ENCODE measurements at regions not wholly inside any gene's neighbourhood (a gene's known extent, or its start where the extent isn't known, plus 50 kb on each side); places are given as distances from the start of the nearest gene placed in this dataset.
A peak's percentile ranks its signal among the peaks of the same experiment; 100 is the strongest.

GRCh38 chr3:72277710-72278109 is 492.8 kb upstream of the PROK2 start:
- CTCF ChIA-PET (ENCODE audit: partially characterized antibody) = no interaction called here
- Histone ChIP-seq H3K9me3 (ENCODE audit: control insufficient read depth in 1 of 2, low read length in 2 of 2) (peaks cover 0 to 1% of the 10 kb centered on the region in 2 donors), H3K36me3 (ENCODE audit: insufficient read depth, low read length) (no peaks in the 10 kb centered on the region), H3K4me1 (ENCODE audit: insufficient read depth, low read length) (peaks cover 19% of the 10 kb centered on the region), H3K4me3 (ENCODE audit: low read length in 2 of 2) (no peak overlapping the region), H3K27ac (ENCODE audit: low read depth, low read length) (no peak overlapping the region), H3K27me3 (ENCODE audit: insufficient read depth, low read length) (no peaks in the 10 kb centered on the region)
- Mint-ChIP-seq H3K27ac (no peak overlapping the region), H3K4me1 (peaks cover 11 to 25% (median 14%) of the 10 kb centered on the region in 4 donors), H3K27me3 (peaks cover 0 to 8% of the 10 kb centered on the region in 2 donors), H3K36me3 (no peaks in the 10 kb centered on the region), H3K4me3 (no peak overlapping the region), H3K9me3 (peaks cover 0 to 12% (median 3%) of the 10 kb centered on the region in 8 donors)
- intact Hi-C loops (cut with micrococcal nuclease) = no loop called here
- no peak for DNase-seq
- POLR2A ChIA-PET (ENCODE audit: partially characterized antibody) = no interaction called here

GRCh38 chr3:72276806-72277205 is 491.9 kb upstream of the PROK2 start:
- Mint-ChIP-seq H3K9me3 (peaks cover 0 to 6% (median 0%) of the 10 kb centered on the region in 8 donors), H3K36me3 (no peaks in the 10 kb centered on the region), H3K27ac (no peak overlapping the region), H3K4me1 (peaks cover 11 to 28% (median 14%) of the 10 kb centered on the region in 4 donors), H3K27me3 (peaks cover 0 to 5% of the 10 kb centered on the region in 2 donors), H3K4me3 (no peak overlapping the region)
- peaks cover 19% of the 10 kb centered on the region for H3K4me1 ChIP-seq (ENCODE audit: insufficient read depth, low read length)
- no peaks in the 10 kb centered on the region for H3K9me3 ChIP-seq (ENCODE audit: control insufficient read depth in 1 of 2, low read length in 2 of 2)
- H3K4me3 ChIP-seq (ENCODE audit: low read length in 2 of 2) = no peak overlapping the region
- no peaks in the 10 kb centered on the region for H3K36me3 ChIP-seq (ENCODE audit: insufficient read depth, low read length)
- no peak for DNase-seq
- ChIA-PET CTCF (ENCODE audit: partially characterized antibody) (no interaction called here), POLR2A (ENCODE audit: partially characterized antibody) (no interaction called here)
- no peak overlapping the region for H3K27ac ChIP-seq (ENCODE audit: low read depth, low read length)
- H3K27me3 ChIP-seq (ENCODE audit: insufficient read depth, low read length) = no peaks in the 10 kb centered on the region
- intact Hi-C loops (cut with micrococcal nuclease) = no loop called here

GRCh38 chr3:72275331-72275751 is 490.4 kb upstream of the PROK2 start:
- H3K27me3 Mint-ChIP-seq = peaks cover 0 to 2% of the 10 kb centered on the region in 2 donors
- H3K27me3 ChIP-seq (ENCODE audit: insufficient read depth, low read length) = no peaks in the 10 kb centered on the region
- peak overlapping the region in 1 of 7 donors; percentile 52 for H3K27ac Mint-ChIP-seq
- no peaks in the 10 kb centered on the region for H3K36me3 Mint-ChIP-seq
- H3K36me3 ChIP-seq (ENCODE audit: insufficient read depth, low read length) = no peaks in the 10 kb centered on the region
- ChIA-PET POLR2A (ENCODE audit: partially characterized antibody) (no interaction called here), CTCF (ENCODE audit: partially characterized antibody) (no interaction called here)
- no peak overlapping the region for H3K27ac ChIP-seq (ENCODE audit: low read depth, low read length)
- H3K4me3 ChIP-seq (ENCODE audit: low read length in 2 of 2) = no peak overlapping the region
- DNase-seq = no peak
- H3K9me3 ChIP-seq (ENCODE audit: control insufficient read depth in 1 of 2, low read length in 2 of 2) = no peaks in the 10 kb centered on the region
- intact Hi-C loops (cut with micrococcal nuclease) = no loop called here
- peaks cover 13 to 36% (median 20%) of the 10 kb centered on the region in 4 donors for H3K4me1 Mint-ChIP-seq
- H3K4me3 Mint-ChIP-seq = no peak overlapping the region
- H3K4me1 ChIP-seq (ENCODE audit: insufficient read depth, low read length) = peaks cover 22% of the 10 kb centered on the region
- H3K9me3 Mint-ChIP-seq = peaks cover 0 to 6% (median 0%) of the 10 kb centered on the region in 8 donors

GRCh38 chr3:72274493-72275330 is 489.8 kb upstream of the PROK2 start:
- Histone ChIP-seq H3K36me3 (ENCODE audit: insufficient read depth, low read length) (no peaks in the 10 kb centered on the region), H3K27me3 (ENCODE audit: insufficient read depth, low read length) (no peaks in the 10 kb centered on the region), H3K9me3 (ENCODE audit: control insufficient read depth in 1 of 2, low read length in 2 of 2) (no peaks in the 10 kb centered on the region), H3K4me3 (ENCODE audit: low read length in 2 of 2) (peak overlapping the region in 1 of 2 donors; percentile 6), H3K4me1 (ENCODE audit: insufficient read depth, low read length) (peaks cover 27% of the 10 kb centered on the region), H3K27ac (ENCODE audit: low read depth, low read length) (no peak overlapping the region)
- H3K9me3 Mint-ChIP-seq = peaks cover 0 to 6% (median 0%) of the 10 kb centered on the region in 8 donors
- intact Hi-C loops (cut with micrococcal nuclease) = no loop called here
- H3K4me1 Mint-ChIP-seq = peaks cover 13 to 42% (median 22%) of the 10 kb centered on the region in 4 donors
- peak overlapping the region in 6 of 7 donors; percentile 39 to 86 (median 71) for H3K27ac Mint-ChIP-seq
- CTCF ChIA-PET (ENCODE audit: partially characterized antibody) = no interaction called here
- peaks cover 0 to 2% of the 10 kb centered on the region in 2 donors for H3K27me3 Mint-ChIP-seq
- H3K36me3 Mint-ChIP-seq = no peaks in the 10 kb centered on the region
- POLR2A ChIA-PET (ENCODE audit: partially characterized antibody) = no interaction called here
- DNase-seq = peak in 4 of 5 donors; percentile 25 to 50 (median 34)
- peak overlapping the region; percentile 2 to 81 (median 54) for H3K4me3 Mint-ChIP-seq

- Mint-ChIP-seq H3K9me3 (peaks cover 0 to 6% (median 0%) of the 10 kb centered on the region in 8 donors), H3K4me3 (no peak overlapping the region), H3K36me3 (no peaks in the 10 kb centered on the region), H3K4me1 (peaks cover 13 to 46% (median 24%) of the 10 kb centered on the region in 4 donors), H3K27me3 (no peaks in the 10 kb centered on the region), H3K27ac (peak overlapping the region in 1 of 7 donors; percentile 78)
- POLR2A ChIA-PET (ENCODE audit: partially characterized antibody) = no interaction called here
- no peak overlapping the region for H3K4me3 ChIP-seq (ENCODE audit: low read length in 2 of 2)
- peaks cover 33% of the 10 kb centered on the region for H3K4me1 ChIP-seq (ENCODE audit: insufficient read depth, low read length)
- DNase-seq = no peak
- no peaks in the 10 kb centered on the region for H3K27me3 ChIP-seq (ENCODE audit: insufficient read depth, low read length)
- CTCF ChIA-PET (ENCODE audit: partially characterized antibody) = no interaction called here
- no peaks in the 10 kb centered on the region for H3K9me3 ChIP-seq (ENCODE audit: control insufficient read depth in 1 of 2, low read length in 2 of 2)
- intact Hi-C loops (cut with micrococcal nuclease) = no loop called here
- no peaks in the 10 kb centered on the region for H3K36me3 ChIP-seq (ENCODE audit: insufficient read depth, low read length)
- no peak overlapping the region for H3K27ac ChIP-seq (ENCODE audit: low read depth, low read length)
Measured at GRCh38 chr3:72273615-72274014, 488.7 kb upstream of the PROK2 start.

- ChIA-PET CTCF (ENCODE audit: partially characterized antibody) (no interaction called here), POLR2A (ENCODE audit: partially characterized antibody) (no interaction called here)
- H3K4me3 Mint-ChIP-seq = no peak overlapping the region
- no peaks in the 10 kb centered on the region for H3K9me3 ChIP-seq (ENCODE audit: control insufficient read depth in 1 of 2, low read length in 2 of 2)
- H3K27me3 Mint-ChIP-seq = no peaks in the 10 kb centered on the region
- H3K4me3 ChIP-seq (ENCODE audit: low read length in 2 of 2) = no peak overlapping the region
- H3K4me1 Mint-ChIP-seq = peaks cover 13 to 46% (median 24%) of the 10 kb centered on the region in 4 donors
- H3K36me3 Mint-ChIP-seq = no peaks in the 10 kb centered on the region
- intact Hi-C loops (cut with micrococcal nuclease) = no loop called here
- no peak overlapping the region for H3K27ac ChIP-seq (ENCODE audit: low read depth, low read length)
- H3K4me1 ChIP-seq (ENCODE audit: insufficient read depth, low read length) = peaks cover 33% of the 10 kb centered on the region
- H3K9me3 Mint-ChIP-seq = peaks cover 0 to 2% (median 0%) of the 10 kb centered on the region in 8 donors
- DNase-seq = no peak
- peak overlapping the region in 1 of 7 donors; percentile 49 for H3K27ac Mint-ChIP-seq
- H3K27me3 ChIP-seq (ENCODE audit: insufficient read depth, low read length) = no peaks in the 10 kb centered on the region
- H3K36me3 ChIP-seq (ENCODE audit: insufficient read depth, low read length) = no peaks in the 10 kb centered on the region
Measured at GRCh38 chr3:72272356-72272755, 487.4 kb upstream of the PROK2 start.

GRCh38 chr3:72271923-72272322 is 487.0 kb upstream of the PROK2 start:
- Histone ChIP-seq H3K4me1 (ENCODE audit: insufficient read depth, low read length) (peaks cover 33% of the 10 kb centered on the region), H3K27me3 (ENCODE audit: insufficient read depth, low read length) (no peaks in the 10 kb centered on the region), H3K27ac (ENCODE audit: low read depth, low read length) (no peak overlapping the region), H3K36me3 (ENCODE audit: insufficient read depth, low read length) (no peaks in the 10 kb centered on the region), H3K9me3 (ENCODE audit: control insufficient read depth in 1 of 2, low read length in 2 of 2) (no peaks in the 10 kb centered on the region), H3K4me3 (ENCODE audit: low read length in 2 of 2) (no peak overlapping the region)
- POLR2A ChIA-PET (ENCODE audit: partially characterized antibody) = no interaction called here
- Mint-ChIP-seq H3K27ac (peak overlapping the region in 1 of 7 donors; percentile 49), H3K4me3 (no peak overlapping the region), H3K9me3 (peaks cover 0 to 2% (median 0%) of the 10 kb centered on the region in 8 donors), H3K4me1 (peaks cover 13 to 46% (median 24%) of the 10 kb centered on the region in 4 donors), H3K36me3 (no peaks in the 10 kb centered on the region), H3K27me3 (no peaks in the 10 kb centered on the region)
- no peak for DNase-seq
- intact Hi-C loops (cut with micrococcal nuclease) = no loop called here
- CTCF ChIA-PET (ENCODE audit: partially characterized antibody) = no interaction called here

Measured in CD4-positive, alpha-beta memory T cell (primary cell).